ENCODE measurements at regions not wholly inside any gene's neighbourhood (a gene's known extent, or its start where the extent isn't known, plus 50 kb on each side); places are given as distances from the start of the nearest gene placed in this dataset.

- no peak for TF ChIP-seq TAF7 (optimal IDR thresholded peaks at IDR 0.05; ENCODE audit: borderline replicate concordance, low read depth, low read length)
- no peak for TF ChIP-seq KDM4A (IDR thresholded peaks at IDR 0.05; ENCODE audit: low read depth, low read length, severe bottlenecking)
- TF ChIP-seq SIRT6 (IDR thresholded peaks at IDR 0.05; ENCODE audit: low read length): no peak
- no peak for TF ChIP-seq NANOG (IDR thresholded peaks at IDR 0.05; ENCODE audit: insufficient read depth, low read depth, low read length, poor library complexity, severe bottlenecking)
- TF ChIP-seq POLR2A (IDR thresholded peaks at IDR 0.05; ENCODE audit: control extremely low read depth in 1 of 2, low read depth in 2 of 2, low read length in 2 of 2): no peak
- TF ChIP-seq TBP (IDR thresholded peaks at IDR 0.05; ENCODE audit: low read depth, low read length): no peak
- TF ChIP-seq EP300 (IDR thresholded peaks at IDR 0.05; ENCODE audit: borderline replicate concordance in 1 of 2, low read depth in 2 of 2, low read length in 2 of 2): no peak
- no peak for TF ChIP-seq TCF12 (IDR thresholded peaks at IDR 0.05; ENCODE audit: low read depth, low read length)
These were observed 522.3 kb downstream of the MED13L start (continued) for GRCh38 chr12:115755061-115755724.

Measured in H1 (cell line).